ENCODE measurements at regions not wholly inside any gene's neighbourhood (a gene's known extent, or its start where the extent isn't known, plus 50 kb on each side); places are given as distances from the start of the nearest gene placed in this dataset.
A peak's percentile ranks its signal among the peaks of the same experiment; 100 is the strongest.
"Not testable (repeated sequence)": the region's sequence is repeated elsewhere in the genome, so short reads cannot be mapped to it uniquely, and the experiment has no call there.

DNA sequence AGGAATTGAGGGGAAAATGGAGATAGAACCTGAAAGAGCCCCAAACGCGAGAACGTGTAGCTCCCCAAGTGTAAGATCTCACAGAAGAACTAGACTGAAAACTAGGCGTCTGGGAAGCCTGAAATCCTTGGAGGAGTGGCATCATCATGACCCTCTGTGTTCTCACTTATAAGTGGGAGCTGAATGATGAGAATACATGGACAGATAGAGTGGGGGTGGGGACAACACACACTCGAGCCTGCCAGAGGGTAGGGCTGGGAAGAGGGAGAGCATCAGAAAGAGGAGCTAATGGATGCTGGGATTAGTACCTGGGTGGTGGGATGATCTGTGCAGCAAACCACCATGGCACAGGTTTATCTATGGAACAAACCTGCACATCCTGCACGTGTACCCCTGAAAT is 258.7 kb upstream of the NOTCH2NLA start:
- not testable (repeated sequence) for DNase-seq

DNA sequence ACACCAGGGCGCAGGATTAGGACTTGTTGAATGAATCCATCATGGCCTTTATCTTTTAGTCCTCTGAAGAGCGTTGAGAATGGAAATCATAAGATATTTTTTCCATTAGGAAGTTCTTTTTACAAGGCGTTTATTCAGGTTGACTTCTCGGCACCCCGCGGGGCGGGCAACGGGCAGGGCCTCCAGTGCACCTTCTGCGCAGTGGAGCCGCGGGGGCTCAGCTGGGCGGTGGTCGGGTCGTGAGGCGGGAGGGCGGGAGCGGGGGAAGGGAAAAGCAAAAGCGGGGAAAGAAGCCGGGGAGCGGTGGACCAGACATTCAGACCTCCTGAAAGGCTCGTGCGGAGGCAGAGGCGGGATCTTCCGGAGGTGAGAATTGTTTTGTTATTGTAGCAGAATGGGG is 258.3 kb upstream of the NOTCH2NLA start:
- not testable (repeated sequence) for DNase-seq

DNA sequence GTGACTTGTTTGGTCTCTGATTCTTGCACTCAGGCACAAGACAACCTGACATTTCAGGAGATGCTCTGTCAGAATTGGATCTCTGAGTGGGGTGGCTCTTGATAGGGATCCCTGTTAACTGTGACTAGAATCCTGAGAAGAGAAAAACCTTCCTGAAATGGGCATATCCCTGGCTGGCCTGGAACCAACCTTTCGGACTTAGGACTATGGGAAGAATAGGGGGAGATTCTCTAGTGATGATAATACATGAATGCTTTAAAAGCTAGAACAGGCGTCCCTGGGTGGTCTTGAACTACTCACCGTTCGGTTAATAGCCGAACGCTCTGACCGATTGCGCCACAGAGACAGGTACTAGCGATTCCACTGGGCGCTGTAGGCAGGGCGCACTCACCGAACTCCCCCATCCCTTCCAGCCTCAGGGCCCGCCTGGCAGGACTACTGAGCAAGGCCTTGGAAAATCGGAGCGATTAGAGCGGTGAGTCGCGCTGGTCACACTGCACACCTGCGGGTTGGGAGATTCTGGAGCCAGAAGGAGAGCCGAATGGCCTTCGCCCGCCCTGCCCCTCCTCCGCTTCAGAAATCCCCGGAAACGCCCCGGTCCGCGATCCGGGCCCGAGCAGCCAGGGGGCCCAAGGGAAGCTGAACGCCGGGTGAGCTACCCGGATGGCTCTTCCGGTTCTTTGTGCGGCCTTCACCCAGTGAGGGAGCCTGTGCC is 257.6 kb upstream of the NOTCH2NLA start:
- DNase-seq, result not testable (repeated sequence)

DNA sequence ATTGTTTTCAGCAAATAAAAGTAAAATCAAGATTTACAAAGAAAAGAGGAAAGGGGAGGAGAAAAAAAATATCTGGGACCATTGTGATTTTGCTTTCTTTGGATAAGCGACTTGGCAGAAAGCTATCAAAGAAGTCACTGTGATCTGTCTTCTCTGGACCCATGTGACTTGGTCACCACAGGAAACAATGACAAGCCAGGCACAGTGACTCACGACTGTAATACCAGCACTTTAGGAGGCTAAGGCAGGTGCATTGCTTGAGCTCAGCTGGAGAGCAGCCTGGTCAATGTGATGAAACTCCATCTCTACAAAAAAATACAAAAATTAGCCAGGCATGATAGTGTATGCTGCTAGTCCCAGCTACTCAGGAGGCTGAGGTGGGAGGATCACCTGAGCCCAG is 255.4 kb upstream of the NOTCH2NLA start:
- not testable (repeated sequence) for DNase-seq

DNA sequence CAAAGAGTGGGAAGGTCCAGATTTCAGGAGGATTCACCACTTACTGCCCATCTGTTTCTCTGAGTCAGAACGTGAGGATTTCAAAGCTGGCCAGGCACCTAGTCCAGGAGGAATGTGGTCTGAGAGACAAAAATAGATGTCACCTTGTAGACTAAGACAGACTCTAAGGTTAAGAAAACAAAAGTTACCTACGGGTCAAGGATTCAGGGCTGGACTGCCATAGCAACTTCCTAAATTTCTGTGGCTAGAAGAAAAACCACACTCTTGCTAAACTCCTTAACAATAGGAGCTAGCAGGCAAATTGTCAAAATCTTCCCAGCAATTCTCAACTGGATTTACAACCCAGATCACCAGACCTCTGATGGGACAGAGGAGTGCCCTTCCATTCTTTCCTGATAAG is 250.4 kb upstream of the NOTCH2NLA start:
- DNase-seq, result not testable (repeated sequence)

DNA sequence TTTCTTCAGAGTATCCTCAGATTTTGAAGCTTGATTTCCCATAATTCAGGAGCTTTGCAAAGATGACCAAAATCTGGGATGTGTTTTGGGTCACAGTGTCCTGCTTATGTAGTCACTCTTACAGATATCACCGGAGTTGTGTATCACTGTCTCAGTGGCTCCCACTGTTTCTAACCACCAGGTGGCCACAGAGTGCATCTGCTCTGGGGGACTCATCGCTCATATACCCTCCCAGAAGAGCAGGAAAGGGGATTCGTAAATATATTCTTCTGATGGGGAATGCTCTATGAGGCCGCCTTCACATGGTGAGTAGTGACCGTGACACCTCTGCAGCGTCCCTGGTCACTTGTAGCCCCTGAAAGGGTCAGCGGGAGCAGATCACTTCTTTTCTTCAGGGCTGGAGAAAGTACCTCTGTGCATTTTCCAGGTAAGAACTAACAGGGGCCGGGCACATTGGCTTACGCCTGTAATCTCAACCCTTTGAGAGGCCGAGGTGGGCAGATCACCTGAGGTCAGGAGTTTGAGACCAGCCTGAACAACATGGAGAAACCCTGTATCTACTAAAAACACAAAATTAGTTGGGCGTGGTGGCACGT is 249.4 kb upstream of the NOTCH2NLA start:
- peak in 1 of 2 experiments; percentile 57 for DNase-seq

DNA sequence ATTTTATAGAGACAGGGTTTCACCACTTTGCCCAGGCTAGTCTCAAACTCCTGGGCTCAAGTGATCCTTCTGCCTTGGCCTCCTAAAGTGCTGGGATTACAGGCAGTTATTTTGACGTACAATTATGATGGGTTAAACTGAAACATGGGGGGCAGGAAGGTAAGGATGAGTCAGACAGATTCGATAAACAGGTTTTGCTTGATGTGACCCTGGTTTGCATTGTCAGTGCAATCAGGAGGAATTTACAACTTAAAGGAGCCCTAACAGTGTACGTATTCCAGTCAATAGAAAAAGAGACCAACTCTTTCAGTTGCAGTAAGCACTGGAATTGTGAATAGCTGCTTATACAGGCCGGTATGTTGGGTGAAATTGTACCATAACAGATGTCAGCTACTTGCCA is 246.3 kb upstream of the NOTCH2NLA start:
- DNase-seq, result not testable (repeated sequence)

DNA sequence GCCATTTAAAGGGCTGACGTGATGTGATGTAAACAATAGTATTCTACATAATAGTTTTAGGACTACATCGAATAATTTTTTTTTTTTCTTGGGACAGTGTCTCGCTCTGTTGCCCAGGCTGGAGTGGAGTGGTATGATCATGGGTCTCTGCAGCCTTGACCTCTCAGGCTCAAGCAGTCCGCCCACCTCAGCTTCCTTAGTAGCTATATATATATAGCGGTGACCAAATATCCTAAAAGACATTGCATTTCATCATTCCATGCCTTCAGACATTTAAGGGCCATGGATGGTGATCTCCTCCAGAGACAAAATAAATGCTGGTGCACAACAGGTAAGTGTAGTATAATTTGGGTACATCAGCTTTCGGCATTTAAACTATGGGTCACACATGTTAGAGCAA is 245.4 kb upstream of the NOTCH2NLA start:
- DNase-seq, result not testable (repeated sequence)

DNA sequence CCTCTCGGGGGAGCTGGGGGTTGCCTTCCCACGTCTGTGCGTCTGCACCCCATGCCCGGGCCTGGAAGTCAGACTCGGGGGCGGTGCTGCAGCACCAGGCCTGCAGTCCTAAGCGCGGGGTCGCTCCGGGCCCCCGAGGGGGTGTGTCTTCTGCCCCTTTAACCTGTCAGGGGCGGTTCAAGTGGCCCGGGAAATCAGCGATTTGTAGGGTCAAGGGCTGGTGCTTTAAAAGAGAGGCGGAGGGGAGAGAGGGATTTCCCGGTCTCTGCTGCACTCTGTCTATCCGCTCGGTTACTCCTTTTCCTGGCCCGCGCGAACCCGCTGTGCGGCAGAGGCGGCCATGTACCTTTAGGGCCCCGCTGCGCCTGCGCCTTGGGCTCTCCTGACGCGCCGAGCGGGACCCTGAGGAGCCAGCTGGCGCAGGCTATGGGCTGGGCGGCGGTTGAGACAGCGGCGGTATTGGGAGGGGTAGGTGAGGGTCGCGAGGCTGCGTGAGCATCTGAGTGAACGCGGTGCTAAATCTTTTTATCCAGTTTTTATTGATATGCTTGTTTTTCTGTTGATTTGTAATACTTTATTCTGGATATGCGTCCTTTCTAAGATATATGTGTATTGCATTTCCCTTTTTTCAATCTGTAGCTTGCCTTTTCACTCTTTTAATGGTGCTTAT is 243.5 kb upstream of the NOTCH2NLA start:
- DNase-seq, result peak; percentile 84 to 85

DNA sequence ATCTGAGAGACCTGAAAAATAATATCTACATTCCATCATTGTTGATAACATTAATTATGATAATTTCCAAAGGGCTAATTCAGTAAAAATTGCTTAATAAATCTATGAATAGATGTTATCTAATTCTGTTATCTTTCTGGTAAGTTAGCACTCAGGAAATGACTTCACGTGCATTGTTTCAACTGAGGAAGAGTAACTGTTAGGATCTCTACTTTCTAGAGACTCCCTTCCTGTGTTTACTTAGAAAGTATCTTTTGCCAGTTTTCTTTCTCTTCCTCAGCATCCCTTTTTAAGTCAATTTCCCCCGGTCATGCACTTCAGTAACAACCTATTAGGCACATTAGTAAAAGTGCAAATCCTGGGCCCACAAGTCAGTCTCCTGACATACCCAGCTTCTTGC is 231.1 kb upstream of the NOTCH2NLA start:
- DNase-seq, result not testable (repeated sequence)

DNA sequence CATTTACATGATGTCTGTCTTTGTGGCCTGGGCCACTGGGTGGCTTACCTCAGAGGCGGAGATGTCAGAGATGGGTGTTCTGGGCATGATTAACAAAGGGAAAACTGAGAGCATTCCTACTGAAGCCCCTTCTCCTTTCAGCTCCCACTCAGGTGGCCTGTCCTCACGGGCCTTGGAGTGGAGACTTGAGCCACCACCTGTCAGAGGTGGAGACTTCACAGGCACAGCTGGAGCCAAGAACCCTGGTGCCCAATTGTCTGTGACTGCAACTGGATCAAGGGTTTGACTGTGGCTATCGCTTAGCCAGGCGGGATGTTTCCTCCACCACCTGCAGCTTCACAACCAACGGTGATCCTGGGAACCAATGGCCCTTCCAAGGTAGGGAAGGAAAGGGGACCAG is 230.5 kb upstream of the NOTCH2NLA start:
- DNase-seq, result not testable (repeated sequence)

DNA sequence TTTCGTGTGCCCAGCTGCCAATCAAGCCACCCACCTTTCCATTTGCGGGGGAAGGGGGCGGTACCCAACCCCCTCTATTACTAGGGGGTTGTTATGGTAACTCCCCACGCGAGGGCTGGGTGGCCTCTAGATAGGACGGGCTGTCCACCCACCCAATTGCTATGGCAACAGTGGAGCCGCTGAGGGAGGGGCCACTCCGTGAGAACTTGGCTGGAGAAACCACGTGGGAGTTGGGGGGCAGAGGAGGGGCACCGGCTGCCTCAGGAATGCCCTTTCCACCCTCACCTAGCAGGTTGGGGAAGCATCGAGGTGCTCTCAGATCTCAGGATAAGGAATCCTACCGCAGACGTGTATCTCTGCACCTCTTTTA is 220.0 kb upstream of the NOTCH2NLA start:
- not testable (repeated sequence) for DNase-seq

DNA sequence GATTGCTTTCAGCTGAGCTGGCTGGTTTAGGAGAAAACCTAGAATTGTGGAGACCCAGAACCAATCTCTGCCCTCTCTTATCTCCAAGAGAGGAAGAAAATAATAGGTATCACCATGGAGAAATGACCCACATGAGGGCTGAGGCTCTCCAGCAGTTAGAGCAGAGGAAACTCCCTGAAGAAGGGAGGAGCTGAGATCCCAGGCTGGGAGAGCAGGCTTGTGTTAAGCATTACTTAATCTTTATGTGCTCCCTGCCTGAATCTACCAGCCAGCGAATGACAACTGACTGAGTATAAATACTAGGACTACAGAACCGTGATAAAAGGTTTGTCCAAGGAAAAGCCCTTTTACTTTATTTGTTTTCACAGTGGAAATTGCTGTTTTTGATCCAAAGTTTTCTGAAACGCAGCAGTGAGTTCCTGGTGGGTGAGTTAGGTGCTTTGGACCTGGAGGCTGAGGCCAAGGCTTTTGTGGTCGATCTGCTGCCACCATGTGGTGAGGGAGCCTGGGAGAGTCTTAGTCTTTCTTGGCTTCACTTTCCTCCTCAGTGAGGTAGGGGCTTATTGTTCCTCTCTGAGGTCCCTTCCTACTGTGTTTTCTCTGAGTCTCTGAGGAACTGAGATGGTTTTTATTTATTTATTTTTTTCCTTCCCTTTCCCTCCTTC is 219.5 kb upstream of the NOTCH2NLA start:
- not testable (repeated sequence) for DNase-seq

DNA sequence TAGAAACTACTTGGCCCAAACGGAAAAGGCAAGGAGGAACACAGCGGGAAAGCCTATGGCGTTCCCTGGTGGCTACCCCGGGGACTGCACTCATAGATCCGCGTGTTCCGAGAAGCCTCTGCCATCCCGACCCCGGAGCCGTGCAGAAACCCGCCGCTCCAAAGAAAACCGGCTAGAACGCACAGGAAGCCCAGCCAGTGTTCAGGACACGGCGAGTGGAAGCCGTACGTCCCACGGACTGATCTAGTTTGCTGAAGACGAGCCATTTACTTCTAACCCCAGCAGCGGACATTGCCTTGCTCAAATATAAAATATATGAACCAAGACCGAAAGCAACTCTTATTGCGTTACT is 215.0 kb upstream of the NOTCH2NLA start:
- peak; percentile 2 to 11 for DNase-seq

DNA sequence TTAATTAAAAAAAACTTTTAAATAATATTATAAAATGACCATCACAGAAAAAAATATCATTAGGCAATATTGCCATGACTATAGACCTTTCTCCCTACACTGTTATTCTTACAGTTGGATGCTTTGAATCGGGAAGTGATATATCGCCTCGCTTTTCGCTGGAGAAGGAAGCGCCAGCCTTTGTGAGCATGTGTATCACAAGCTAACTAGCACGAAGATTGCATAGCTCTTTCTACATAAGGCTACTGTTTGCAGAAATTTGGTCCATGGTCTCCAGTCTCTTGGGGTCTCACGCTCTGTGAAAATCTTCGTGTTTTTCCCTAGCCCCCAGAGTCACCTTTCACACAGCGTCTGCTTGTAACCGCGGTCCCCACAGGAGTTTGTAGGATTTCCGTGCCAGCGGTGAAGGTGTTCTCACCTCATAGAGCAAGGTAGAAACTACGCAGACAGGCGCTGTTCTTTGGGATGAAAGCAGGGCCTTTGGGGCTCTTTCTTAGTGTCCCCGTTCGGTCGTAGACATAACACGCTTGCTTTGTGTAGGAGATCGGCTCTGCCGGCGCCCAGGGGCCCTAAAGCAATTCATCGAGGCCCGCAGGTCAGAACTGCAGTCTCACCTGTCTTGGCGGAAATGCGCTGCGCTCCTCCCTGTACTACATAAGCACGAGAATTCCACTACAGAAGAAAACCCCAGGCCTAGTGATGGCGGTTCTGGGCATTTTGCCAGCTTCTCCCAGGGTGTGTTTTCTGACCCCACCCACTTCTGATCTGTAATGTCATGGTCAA is 214.5 kb upstream of the NOTCH2NLA start:
- DNase-seq, result not testable (repeated sequence)

DNA sequence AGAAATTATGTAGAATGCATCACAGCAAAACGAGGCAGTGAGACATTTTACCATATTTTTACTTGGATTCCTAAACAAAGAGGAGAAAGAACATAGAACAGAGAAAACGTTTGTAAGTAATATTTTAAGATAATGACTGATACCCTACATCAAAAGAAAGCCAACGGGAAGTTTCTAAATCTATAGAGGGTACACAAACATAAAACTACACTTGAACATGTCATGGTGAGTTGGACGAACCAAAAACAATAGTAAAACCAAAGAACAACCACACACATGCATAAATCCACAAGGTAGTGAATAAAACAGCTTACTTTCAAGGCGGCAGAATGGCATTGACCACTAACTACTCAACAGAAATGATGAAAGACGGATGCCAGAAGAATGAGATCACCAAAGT is 209.7 kb upstream of the NOTCH2NLA start:
- not testable (repeated sequence) for DNase-seq

DNA sequence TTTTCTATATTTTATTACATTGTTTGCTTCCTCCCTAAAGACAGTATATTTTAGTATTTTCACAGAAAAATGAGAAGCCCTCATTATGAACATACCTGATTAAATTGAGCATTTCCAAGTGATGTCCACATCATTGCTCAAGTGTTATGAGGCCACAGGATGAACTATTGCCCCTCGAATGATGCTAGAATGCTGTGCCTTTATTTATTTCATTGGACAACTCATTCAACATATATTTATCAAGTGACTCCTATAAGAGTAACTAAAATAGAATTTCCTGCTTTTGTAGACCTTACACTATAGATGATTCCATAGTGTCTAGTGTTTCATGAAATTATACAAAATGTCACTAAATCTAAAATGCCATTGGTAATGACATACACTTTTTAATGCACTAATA is 187.8 kb upstream of the NOTCH2NLA start:
- DNase-seq, result not testable (repeated sequence)

DNA sequence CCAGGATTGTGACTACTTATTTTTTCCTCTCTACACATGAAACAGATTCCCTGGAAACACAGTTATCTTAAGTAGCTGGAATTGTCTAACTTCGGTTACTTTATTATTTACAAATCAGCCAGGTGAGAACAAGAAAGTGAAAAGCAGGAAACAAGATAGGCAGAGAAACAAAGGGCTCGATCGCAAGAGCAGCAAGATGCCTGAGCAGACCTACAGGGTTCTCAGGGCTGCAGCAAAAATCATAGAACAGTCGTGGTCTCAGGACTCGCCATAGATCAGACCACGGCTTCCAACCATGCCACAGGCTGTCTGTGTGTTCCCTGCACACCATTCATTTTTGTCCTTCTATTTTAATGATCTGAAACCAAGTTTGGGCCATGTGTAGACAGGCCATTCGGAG is 186.2 kb upstream of the NOTCH2NLA start:
- not testable (repeated sequence) for DNase-seq

DNA sequence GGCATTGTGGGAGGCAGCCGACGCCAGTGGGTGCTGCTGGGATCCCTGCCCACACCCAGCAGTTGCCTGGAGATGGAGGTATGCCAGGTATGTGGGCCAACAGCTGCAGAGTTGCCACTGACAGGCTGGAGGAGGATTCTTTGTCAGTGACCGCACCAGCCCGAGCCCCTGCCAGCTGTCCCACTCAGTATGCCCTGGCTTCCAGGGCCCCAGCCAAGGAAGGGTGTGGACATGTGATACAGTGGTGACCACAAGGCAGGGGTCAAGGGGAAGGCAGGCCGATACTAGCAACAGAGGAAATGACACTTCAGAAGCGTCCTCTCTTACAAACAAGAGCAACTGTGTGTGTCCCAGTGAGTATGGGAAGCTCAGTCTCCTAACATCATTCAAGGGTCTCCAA is 185.1 kb upstream of the NOTCH2NLA start:
- not testable (repeated sequence) for DNase-seq

DNA sequence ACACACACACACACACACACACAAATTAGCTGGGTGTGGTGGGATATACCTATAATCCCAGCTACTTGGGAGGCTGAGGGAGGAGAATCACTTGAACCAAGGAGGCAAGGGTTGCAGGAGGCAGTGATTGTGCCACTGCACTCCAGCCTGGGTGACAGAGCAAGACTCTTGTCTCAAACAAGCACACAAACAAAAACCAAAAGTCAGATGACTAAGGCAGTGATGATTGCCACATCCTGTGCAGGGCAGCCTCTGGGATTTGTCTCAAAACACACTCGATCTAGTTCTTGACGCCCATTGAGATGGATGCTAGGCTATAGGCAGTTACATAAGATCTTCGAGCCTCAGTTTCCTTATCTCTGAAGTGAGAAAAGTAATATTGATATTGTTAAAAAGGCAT is 183.1 kb upstream of the NOTCH2NLA start:
- not testable (repeated sequence) for DNase-seq

DNA sequence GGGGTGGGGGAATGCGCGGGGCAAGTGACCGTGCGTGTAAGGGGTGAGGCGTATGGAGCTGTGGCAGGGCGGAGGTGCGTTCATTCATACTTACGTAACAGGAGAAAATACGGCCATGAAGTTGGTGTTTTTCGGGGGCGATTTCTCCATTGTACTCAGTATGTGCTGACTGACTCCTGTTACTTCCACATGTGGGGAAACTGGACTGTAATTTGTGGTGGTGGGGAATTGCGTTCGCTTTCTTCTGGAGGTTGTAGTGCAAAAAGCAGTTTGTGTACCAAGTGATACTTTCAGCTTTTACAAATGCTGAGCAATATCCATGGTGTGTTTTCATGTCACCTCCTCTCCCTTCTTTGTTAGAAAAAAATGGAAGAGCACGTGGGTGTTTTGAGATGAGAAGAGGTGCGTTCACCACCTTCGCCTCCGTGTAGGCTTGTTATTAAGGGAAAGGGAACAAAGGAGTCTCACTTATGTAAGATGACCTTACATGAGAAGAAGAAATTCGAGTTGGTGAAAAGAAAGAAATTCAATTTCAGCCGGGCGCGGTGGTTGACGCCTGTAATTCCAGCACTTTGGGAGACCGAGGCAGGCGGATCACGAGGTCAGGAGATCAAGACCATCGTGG is 181.1 kb upstream of the NOTCH2NLA start:
- DNase-seq, result not testable (repeated sequence)

DNA sequence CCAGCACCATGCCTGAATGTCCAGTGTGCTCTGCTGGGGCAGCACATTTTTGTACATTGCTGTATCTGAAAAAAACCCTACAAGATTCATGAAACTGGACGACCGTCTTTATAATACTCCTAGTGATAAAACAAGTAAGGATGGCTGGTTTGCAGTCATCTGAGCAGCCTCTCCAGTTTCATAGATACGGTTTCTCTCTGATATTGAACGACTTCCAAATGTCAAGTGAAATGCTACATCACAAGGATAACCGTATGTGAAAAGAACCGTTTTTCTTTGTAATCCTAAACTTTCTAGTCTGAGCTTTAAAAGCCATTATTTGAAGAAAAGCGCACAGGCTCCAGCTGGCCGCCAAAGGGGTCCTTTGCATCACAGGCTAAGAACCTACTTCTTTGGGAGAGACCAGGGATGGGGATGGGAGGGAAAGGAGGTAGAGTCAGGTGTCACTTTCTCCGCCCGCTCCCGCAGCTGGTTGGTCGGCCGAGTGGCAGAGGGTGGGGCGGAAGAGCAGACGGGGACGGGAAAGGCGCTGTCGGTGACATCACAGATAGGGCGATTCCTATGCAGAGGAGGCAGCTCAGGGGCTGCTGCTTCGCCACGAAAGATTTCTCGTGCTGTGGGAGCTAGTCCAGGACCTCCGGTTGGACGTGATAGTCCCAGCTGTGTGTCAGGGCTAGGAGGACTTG is 180.4 kb upstream of the NOTCH2NLA start:
- not testable (repeated sequence) for DNase-seq

All from NCI-H2081 (cell line).